ENCODE measurements at regions not wholly inside any gene's neighbourhood (a gene's known extent, or its start where the extent isn't known, plus 50 kb on each side); places are given as distances from the start of the nearest gene placed in this dataset.

DNA sequence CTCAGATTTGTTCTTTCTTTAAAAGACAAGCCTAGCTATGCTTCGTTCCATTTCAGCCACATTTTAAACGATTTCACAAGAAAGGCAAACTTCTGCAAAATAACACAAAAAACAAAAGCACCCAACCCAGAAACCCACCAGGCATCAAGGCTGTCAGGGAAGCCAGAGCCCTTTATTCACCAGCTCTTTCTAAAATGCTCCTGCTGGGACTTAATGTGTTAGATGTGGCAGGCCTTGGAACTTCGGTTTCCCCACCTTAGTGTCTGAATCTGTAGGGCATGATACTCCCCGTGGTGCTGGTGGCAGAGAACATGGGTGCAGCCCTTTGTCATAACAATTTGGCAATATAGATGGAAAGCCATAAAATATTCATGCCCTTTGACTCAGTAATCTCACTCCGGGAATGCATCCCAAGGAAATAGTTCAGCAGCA lies 56.8 kb upstream of the LCTL start (continued):
- TF ChIP-seq ZNF695 (CRISPR knock-in tag; IDR thresholded peaks at IDR 0.05): no peak
- TF ChIP-seq BCOR (IDR thresholded peaks at IDR 0.05): no peak
- TF ChIP-seq, protein P1, sequence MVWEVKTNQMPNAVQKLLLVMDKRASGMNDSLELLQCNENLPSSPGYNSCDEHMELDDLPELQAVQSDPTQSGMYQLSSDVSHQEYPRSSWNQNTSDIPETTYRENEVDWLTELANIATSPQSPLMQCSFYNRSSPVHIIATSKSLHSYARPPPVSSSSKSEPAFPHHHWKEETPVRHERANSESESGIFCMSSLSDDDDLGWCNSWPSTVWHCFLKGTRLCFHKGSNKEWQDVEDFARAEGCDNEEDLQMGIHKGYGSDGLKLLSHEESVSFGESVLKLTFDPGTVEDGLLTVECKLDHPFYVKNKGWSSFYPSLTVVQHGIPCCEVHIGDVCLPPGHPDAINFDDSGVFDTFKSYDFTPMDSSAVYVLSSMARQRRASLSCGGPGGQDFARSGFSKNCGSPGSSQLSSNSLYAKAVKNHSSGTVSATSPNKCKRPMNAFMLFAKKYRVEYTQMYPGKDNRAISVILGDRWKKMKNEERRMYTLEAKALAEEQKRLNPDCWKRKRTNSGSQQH (CRISPR knock-in tag; IDR thresholded peaks at IDR 0.05): 0 out of 2 replicates have a peak, but pooled peaks have one; percentile 23
- TF ChIP-seq, protein P2, sequence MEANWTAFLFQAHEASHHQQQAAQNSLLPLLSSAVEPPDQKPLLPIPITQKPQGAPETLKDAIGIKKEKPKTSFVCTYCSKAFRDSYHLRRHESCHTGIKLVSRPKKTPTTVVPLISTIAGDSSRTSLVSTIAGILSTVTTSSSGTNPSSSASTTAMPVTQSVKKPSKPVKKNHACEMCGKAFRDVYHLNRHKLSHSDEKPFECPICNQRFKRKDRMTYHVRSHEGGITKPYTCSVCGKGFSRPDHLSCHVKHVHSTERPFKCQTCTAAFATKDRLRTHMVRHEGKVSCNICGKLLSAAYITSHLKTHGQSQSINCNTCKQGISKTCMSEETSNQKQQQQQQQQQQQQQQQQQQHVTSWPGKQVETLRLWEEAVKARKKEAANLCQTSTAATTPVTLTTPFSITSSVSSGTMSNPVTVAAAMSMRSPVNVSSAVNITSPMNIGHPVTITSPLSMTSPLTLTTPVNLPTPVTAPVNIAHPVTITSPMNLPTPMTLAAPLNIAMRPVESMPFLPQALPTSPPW (CRISPR knock-in tag; IDR thresholded peaks at IDR 0.05): peak; percentile 30

DNA sequence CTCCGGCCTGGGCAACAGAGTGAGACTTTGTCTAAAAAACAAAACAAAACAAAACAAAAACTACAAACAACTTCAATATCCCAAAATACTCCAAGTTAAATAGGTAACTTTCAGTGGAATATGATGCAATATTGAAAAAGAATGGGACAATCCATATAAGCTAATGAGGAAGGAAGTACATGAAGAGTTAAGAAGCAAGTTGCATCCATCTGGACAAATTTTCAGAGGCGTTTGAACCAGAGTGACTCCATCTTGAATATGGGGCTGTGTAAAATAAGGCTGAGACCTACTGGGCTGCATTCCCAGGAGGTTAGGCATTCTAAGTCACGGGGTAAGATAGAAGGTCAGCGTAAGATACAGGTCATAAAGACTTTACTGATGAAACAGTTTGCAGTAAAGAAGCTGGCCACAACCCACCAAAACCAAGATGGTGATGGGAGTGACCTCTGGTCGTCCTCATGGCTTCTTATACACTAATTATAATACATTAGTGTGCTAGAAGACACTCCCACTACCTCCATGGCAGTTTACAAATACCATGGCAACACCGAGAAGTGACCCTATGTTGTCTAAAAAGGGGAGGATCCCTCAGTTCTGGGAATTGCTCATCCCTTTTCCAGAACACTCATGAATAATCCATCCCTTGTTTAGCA lies 58.1 kb upstream of the LCTL start:
- H3K36me3 ChIP-seq (ENCODE audit: control insufficient read depth, insufficient read depth, low read length): peaks cover 46% of the 10 kb centered on the region
- CTCF ChIA-PET (ENCODE audit: low intra/inter-chr PET ratio): no interaction called here
- no peak overlapping the region for H3K9ac ChIP-seq (ENCODE audit: insufficient read depth in 1 of 2, low read depth in 2 of 2, low read length in 2 of 2)
- no peaks in the 10 kb centered on the region for H3K9me1 ChIP-seq (ENCODE audit: control insufficient read depth, insufficient read depth, low read length)
- 12% methylated on average over 6 of the region's 6 CpGs for WGBS (ENCODE audit: insufficient coverage, low coverage, missing lambda C conversion rate)
- DNase-seq (ENCODE audit: extremely low read depth in 1 of 4, low spot score in 3 of 4): peak in 1 of 4 experiments; percentile 83
- ATAC-seq: peak; percentile 64
- H3K27ac ChIP-seq (ENCODE audit: extremely low read depth, low read depth, low read length): peak overlapping the region; percentile 60
- no peaks in the 10 kb centered on the region for H3K27me3 ChIP-seq (ENCODE audit: control insufficient read depth in 2 of 2, insufficient read depth in 2 of 2, low read length in 2 of 2)
- H3K9me3 ChIP-seq (replicated peaks; ENCODE audit: control insufficient read depth, insufficient read depth, low read depth, low read length): no peaks in the 10 kb centered on the region
- BruUV-seq (replicated peaks): no TSS peak
- H3K4me3 ChIP-seq: no peak overlapping the region
- H4K20me1 ChIP-seq (replicated peaks; ENCODE audit: control insufficient read depth, insufficient read depth, low read length): no peaks in the 10 kb centered on the region
- H3K79me2 ChIP-seq (ENCODE audit: control insufficient read depth, insufficient read depth, low read length): peaks cover 89% of the 10 kb centered on the region
- H2AFZ ChIP-seq (ENCODE audit: low read depth, low read length): no peak overlapping the region
- intact Hi-C loops (cut with micrococcal nuclease): loop anchor here (5.0 kb wide), 2 partner anchors 58 to 148 kb away; no protein-coding TSS in a partner anchor
- H3K4me1 ChIP-seq (replicated peaks in 1 of 2; ENCODE audit: control insufficient read depth in 2 of 2, insufficient read depth in 2 of 2, low read length in 2 of 2): peaks cover 54 to 67% of the 10 kb centered on the region in 2 experiments
- no peak overlapping the region for H3K4me2 ChIP-seq (ENCODE audit: insufficient read depth, low read length)
- in situ Hi-C loops (cut with MboI): no loop called here
- FAIRE-seq: peak; percentile 83
- POLR2A ChIA-PET: interaction anchor here (0.9 to 1.2 kb wide), 3 partner anchors 9 to 19 kb away, joined by 3 read pairs; no protein-coding TSS in a partner anchor
- TF ChIP-seq RHOXF2B (CRISPR knock-in tag; conservative IDR thresholded peaks at IDR 0.05) (peak; percentile 99), SIN3B (IDR thresholded peaks at IDR 0.05; ENCODE audit: low read depth) (no peak), PHF20 (IDR thresholded peaks at IDR 0.05; ENCODE audit: partially characterized antibody) (no peak), NFYB (IDR thresholded peaks at IDR 0.05; ENCODE audit: extremely low read depth, insufficient read length) (no peak), TCF3 (CRISPR knock-in tag; IDR thresholded peaks at IDR 0.05) (0 out of 2 replicates have a peak, but pooled peaks have one; percentile 27), PPARD (CRISPR knock-in tag; IDR thresholded peaks at IDR 0.05) (peak; percentile 99), TCF7L2 (IDR thresholded peaks at IDR 0.05; ENCODE audit: low read depth, low read length) (no peak), U2AF2 (optimal IDR thresholded peaks at IDR 0.05; ENCODE audit: low read depth, low read length) (no peak), NFIX (CRISPR knock-in tag; IDR thresholded peaks at IDR 0.05; ENCODE audit: low read depth) (peak; percentile 81), ZNF717 (CRISPR knock-in tag; IDR thresholded peaks at IDR 0.05) (peak; percentile 98)
- TF ChIP-seq, protein P3, sequence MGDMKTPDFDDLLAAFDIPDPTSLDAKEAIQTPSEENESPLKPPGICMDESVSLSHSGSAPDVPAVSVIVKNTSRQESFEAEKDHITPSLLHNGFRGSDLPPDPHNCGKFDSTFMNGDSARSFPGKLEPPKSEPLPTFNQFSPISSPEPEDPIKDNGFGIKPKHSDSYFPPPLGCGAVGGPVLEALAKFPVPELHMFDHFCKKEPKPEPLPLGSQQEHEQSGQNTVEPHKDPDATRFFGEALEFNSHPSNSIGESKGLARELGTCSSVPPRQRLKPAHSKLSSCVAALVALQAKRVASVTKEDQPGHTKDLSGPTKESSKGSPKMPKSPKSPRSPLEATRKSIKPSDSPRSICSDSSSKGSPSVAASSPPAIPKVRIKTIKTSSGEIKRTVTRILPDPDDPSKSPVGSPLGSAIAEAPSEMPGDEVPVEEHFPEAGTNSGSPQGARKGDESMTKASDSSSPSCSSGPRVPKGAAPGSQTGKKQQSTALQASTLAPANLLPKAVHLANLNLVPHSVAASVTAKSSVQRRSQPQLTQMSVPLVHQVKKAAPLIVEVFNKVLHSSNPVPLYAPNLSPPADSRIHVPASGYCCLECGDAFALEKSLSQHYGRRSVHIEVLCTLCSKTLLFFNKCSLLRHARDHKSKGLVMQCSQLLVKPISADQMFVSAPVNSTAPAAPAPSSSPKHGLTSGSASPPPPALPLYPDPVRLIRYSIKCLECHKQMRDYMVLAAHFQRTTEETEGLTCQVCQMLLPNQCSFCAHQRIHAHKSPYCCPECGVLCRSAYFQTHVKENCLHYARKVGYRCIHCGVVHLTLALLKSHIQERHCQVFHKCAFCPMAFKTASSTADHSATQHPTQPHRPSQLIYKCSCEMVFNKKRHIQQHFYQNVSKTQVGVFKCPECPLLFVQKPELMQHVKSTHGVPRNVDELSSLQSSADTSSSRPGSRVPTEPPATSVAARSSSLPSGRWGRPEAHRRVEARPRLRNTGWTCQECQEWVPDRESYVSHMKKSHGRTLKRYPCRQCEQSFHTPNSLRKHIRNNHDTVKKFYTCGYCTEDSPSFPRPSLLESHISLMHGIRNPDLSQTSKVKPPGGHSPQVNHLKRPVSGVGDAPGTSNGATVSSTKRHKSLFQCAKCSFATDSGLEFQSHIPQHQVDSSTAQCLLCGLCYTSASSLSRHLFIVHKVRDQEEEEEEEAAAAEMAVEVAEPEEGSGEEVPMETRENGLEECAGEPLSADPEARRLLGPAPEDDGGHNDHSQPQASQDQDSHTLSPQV (IDR thresholded peaks at IDR 0.05): peak; percentile 100

All from K562 (cell line).